ENCODE measurements at regions not wholly inside any gene's neighbourhood (a gene's known extent, or its start where the extent isn't known, plus 50 kb on each side); places are given as distances from the start of the nearest gene placed in this dataset.
A peak's percentile ranks its signal among the peaks of the same experiment; 100 is the strongest.

- WGBS, result 95% methylated on average over 11 of the region's 11 CpGs
- Histone ChIP-seq H2BK12ac (ENCODE audit: low read length in 2 of 2) (no peak overlapping the region), H3K14ac (ENCODE audit: low read length in 2 of 2) (no peak overlapping the region), H4K91ac (ENCODE audit: low read length) (no peak overlapping the region), H2BK15ac (ENCODE audit: low read depth, poor library complexity, severe bottlenecking) (no peak overlapping the region), H3K79me1 (replicated peaks; ENCODE audit: low read length, poor library complexity, severe bottlenecking) (no peaks in the 10 kb centered on the region), H2AK5ac (ENCODE audit: low read length, severe bottlenecking) (no peak overlapping the region), H3K4me1 (ENCODE audit: control insufficient read depth, insufficient read depth, low read depth, low read length) (no peaks in the 10 kb centered on the region), H4K8ac (ENCODE audit: low read length) (no peak overlapping the region), H3K4me2 (ENCODE audit: low read length, poor library complexity, severe bottlenecking) (no peak overlapping the region), H3K27ac (ENCODE audit: low read length, poor library complexity, severe bottlenecking) (no peak overlapping the region), H2AFZ (ENCODE audit: low read depth, low read length) (no peak overlapping the region), H3K18ac (ENCODE audit: low read depth in 1 of 2, low read length in 2 of 2) (no peak overlapping the region), H3K9me3 (ENCODE audit: control insufficient read depth, low read length) (peaks cover 2% of the 10 kb centered on the region), H3K23ac (ENCODE audit: low read length in 2 of 2) (no peak overlapping the region), H3K36me3 (ENCODE audit: control insufficient read depth in 1 of 2, insufficient read depth in 2 of 2, low read depth in 1 of 2, low read length in 2 of 2) (no peaks in the 10 kb centered on the region), H3K4me3 (ENCODE audit: insufficient read depth in 1 of 2, low read depth in 1 of 2, low read length in 2 of 2) (no peak overlapping the region), H3K9ac (ENCODE audit: low read length) (no peak overlapping the region), H2BK120ac (ENCODE audit: low read depth, low read length) (no peak overlapping the region), H3K27me3 (ENCODE audit: control insufficient read depth in 1 of 2, insufficient read depth in 1 of 2, low read length in 2 of 2) (no peaks in the 10 kb centered on the region), H3K4ac (ENCODE audit: low read depth in 1 of 2, low read length in 2 of 2) (no peak overlapping the region), H2BK5ac (ENCODE audit: low read depth, low read length, poor library complexity, severe bottlenecking) (no peak overlapping the region)
- no peak for DNase-seq
These were observed 527.0 kb downstream of the TLE1 start for GRCh38 chr9:81162361-81162760.

- Histone ChIP-seq H3K4ac (ENCODE audit: low read depth in 1 of 2, low read length in 2 of 2) (no peak overlapping the region), H2AK5ac (ENCODE audit: low read length, severe bottlenecking) (no peak overlapping the region), H4K91ac (ENCODE audit: low read length) (no peak overlapping the region), H3K79me1 (replicated peaks; ENCODE audit: low read length, poor library complexity, severe bottlenecking) (no peaks in the 10 kb centered on the region), H3K14ac (ENCODE audit: low read length in 2 of 2) (no peak overlapping the region), H3K9ac (ENCODE audit: low read length) (no peak overlapping the region), H3K4me1 (ENCODE audit: control insufficient read depth, insufficient read depth, low read depth, low read length) (no peaks in the 10 kb centered on the region), H2BK120ac (ENCODE audit: low read depth, low read length) (no peak overlapping the region), H3K9me3 (ENCODE audit: control insufficient read depth, low read length) (no peaks in the 10 kb centered on the region), H3K27me3 (ENCODE audit: control insufficient read depth in 1 of 2, insufficient read depth in 1 of 2, low read length in 2 of 2) (no peaks in the 10 kb centered on the region), H2AFZ (ENCODE audit: low read depth, low read length) (no peak overlapping the region), H3K18ac (ENCODE audit: low read depth in 1 of 2, low read length in 2 of 2) (no peak overlapping the region), H3K36me3 (ENCODE audit: control insufficient read depth in 1 of 2, insufficient read depth in 2 of 2, low read depth in 1 of 2, low read length in 2 of 2) (no peaks in the 10 kb centered on the region), H2BK15ac (ENCODE audit: low read depth, poor library complexity, severe bottlenecking) (no peak overlapping the region), H3K23ac (ENCODE audit: low read length in 2 of 2) (no peak overlapping the region), H2BK5ac (ENCODE audit: low read depth, low read length, poor library complexity, severe bottlenecking) (no peak overlapping the region), H3K4me2 (ENCODE audit: low read length, poor library complexity, severe bottlenecking) (no peak overlapping the region), H3K4me3 (ENCODE audit: insufficient read depth in 1 of 2, low read depth in 1 of 2, low read length in 2 of 2) (no peak overlapping the region), H4K8ac (ENCODE audit: low read length) (no peak overlapping the region), H2BK12ac (ENCODE audit: low read length in 2 of 2) (no peak overlapping the region), H3K27ac (ENCODE audit: low read length, poor library complexity, severe bottlenecking) (no peak overlapping the region)
- no peak for DNase-seq
These were observed 533.0 kb downstream of the TLE1 start for GRCh38 chr9:81156381-81156780.

- Histone ChIP-seq H3K23ac (ENCODE audit: low read length in 2 of 2) (no peak overlapping the region), H3K14ac (ENCODE audit: low read length in 2 of 2) (no peak overlapping the region), H4K8ac (ENCODE audit: low read length) (no peak overlapping the region), H3K4ac (ENCODE audit: low read depth in 1 of 2, low read length in 2 of 2) (no peak overlapping the region), H3K27ac (ENCODE audit: low read length, poor library complexity, severe bottlenecking) (no peak overlapping the region), H3K79me1 (replicated peaks; ENCODE audit: low read length, poor library complexity, severe bottlenecking) (no peaks in the 10 kb centered on the region), H3K4me3 (ENCODE audit: insufficient read depth in 1 of 2, low read depth in 1 of 2, low read length in 2 of 2) (no peak overlapping the region), H3K4me1 (ENCODE audit: control insufficient read depth, insufficient read depth, low read depth, low read length) (peaks cover 1% of the 10 kb centered on the region), H3K36me3 (ENCODE audit: control insufficient read depth in 1 of 2, insufficient read depth in 2 of 2, low read depth in 1 of 2, low read length in 2 of 2) (no peaks in the 10 kb centered on the region), H3K27me3 (ENCODE audit: control insufficient read depth in 1 of 2, insufficient read depth in 1 of 2, low read length in 2 of 2) (no peaks in the 10 kb centered on the region), H3K9ac (ENCODE audit: low read length) (no peak overlapping the region), H2AK5ac (ENCODE audit: low read length, severe bottlenecking) (no peak overlapping the region), H3K4me2 (ENCODE audit: low read length, poor library complexity, severe bottlenecking) (no peak overlapping the region), H3K18ac (ENCODE audit: low read depth in 1 of 2, low read length in 2 of 2) (no peak overlapping the region), H2BK5ac (ENCODE audit: low read depth, low read length, poor library complexity, severe bottlenecking) (no peak overlapping the region), H4K91ac (ENCODE audit: low read length) (no peak overlapping the region), H2BK15ac (ENCODE audit: low read depth, poor library complexity, severe bottlenecking) (no peak overlapping the region), H2AFZ (ENCODE audit: low read depth, low read length) (no peak overlapping the region), H3K9me3 (ENCODE audit: control insufficient read depth, low read length) (peaks cover 6% of the 10 kb centered on the region), H2BK120ac (ENCODE audit: low read depth, low read length) (no peak overlapping the region), H2BK12ac (ENCODE audit: low read length in 2 of 2) (no peak overlapping the region)
- no peak for DNase-seq
- 83% methylated on average over 1 of the region's 2 CpGs for WGBS
These were observed 539.2 kb downstream of the TLE1 start for GRCh38 chr9:81150016-81150625.

- H3K4me3 ChIP-seq (ENCODE audit: insufficient read depth in 1 of 2, low read depth in 1 of 2, low read length in 2 of 2), result no peak overlapping the region
- H2BK12ac ChIP-seq (ENCODE audit: low read length in 2 of 2), result no peak overlapping the region
- H4K8ac ChIP-seq (ENCODE audit: low read length), result no peak overlapping the region
- H2BK5ac ChIP-seq (ENCODE audit: low read depth, low read length, poor library complexity, severe bottlenecking), result no peak overlapping the region
- no peak overlapping the region for H4K91ac ChIP-seq (ENCODE audit: low read length)
- no peak overlapping the region for H2AK5ac ChIP-seq (ENCODE audit: low read length, severe bottlenecking)
- H3K4me2 ChIP-seq (ENCODE audit: low read length, poor library complexity, severe bottlenecking), result no peak overlapping the region
- no peak for DNase-seq
- no peak overlapping the region for H2BK15ac ChIP-seq (ENCODE audit: low read depth, poor library complexity, severe bottlenecking)
- H3K4ac ChIP-seq (ENCODE audit: low read depth in 1 of 2, low read length in 2 of 2), result no peak overlapping the region
- peak overlapping the region in 1 of 2 experiments; percentile 65 for H3K14ac ChIP-seq (ENCODE audit: low read length in 2 of 2)
- H3K9me3 ChIP-seq (ENCODE audit: control insufficient read depth, low read length), result peaks cover 6% of the 10 kb centered on the region
- no peak overlapping the region for H3K27ac ChIP-seq (ENCODE audit: low read length, poor library complexity, severe bottlenecking)
- H2BK120ac ChIP-seq (ENCODE audit: low read depth, low read length), result no peak overlapping the region
- no peaks in the 10 kb centered on the region for H3K36me3 ChIP-seq (ENCODE audit: control insufficient read depth in 1 of 2, insufficient read depth in 2 of 2, low read depth in 1 of 2, low read length in 2 of 2)
- no peak overlapping the region for H3K23ac ChIP-seq (ENCODE audit: low read length in 2 of 2)
- peaks cover 1% of the 10 kb centered on the region for H3K4me1 ChIP-seq (ENCODE audit: control insufficient read depth, insufficient read depth, low read depth, low read length)
- H3K18ac ChIP-seq (ENCODE audit: low read depth in 1 of 2, low read length in 2 of 2), result no peak overlapping the region
- WGBS, result 100% methylated on average over 4 of the region's 4 CpGs
- H3K27me3 ChIP-seq (ENCODE audit: control insufficient read depth in 1 of 2, insufficient read depth in 1 of 2, low read length in 2 of 2), result no peaks in the 10 kb centered on the region
- no peak overlapping the region for H3K9ac ChIP-seq (ENCODE audit: low read length)
- no peak overlapping the region for H2AFZ ChIP-seq (ENCODE audit: low read depth, low read length)
- H3K79me1 ChIP-seq (replicated peaks; ENCODE audit: low read length, poor library complexity, severe bottlenecking), result no peaks in the 10 kb centered on the region
These were observed 542.5 kb downstream of the TLE1 start for GRCh38 chr9:81146684-81147337.

Measured in mesenchymal stem cell (in vitro differentiated cells and primary cell).